ENCODE measurements at regions not wholly inside any gene's neighbourhood (a gene's known extent, or its start where the extent isn't known, plus 50 kb on each side); places are given as distances from the start of the nearest gene placed in this dataset.

DNA sequence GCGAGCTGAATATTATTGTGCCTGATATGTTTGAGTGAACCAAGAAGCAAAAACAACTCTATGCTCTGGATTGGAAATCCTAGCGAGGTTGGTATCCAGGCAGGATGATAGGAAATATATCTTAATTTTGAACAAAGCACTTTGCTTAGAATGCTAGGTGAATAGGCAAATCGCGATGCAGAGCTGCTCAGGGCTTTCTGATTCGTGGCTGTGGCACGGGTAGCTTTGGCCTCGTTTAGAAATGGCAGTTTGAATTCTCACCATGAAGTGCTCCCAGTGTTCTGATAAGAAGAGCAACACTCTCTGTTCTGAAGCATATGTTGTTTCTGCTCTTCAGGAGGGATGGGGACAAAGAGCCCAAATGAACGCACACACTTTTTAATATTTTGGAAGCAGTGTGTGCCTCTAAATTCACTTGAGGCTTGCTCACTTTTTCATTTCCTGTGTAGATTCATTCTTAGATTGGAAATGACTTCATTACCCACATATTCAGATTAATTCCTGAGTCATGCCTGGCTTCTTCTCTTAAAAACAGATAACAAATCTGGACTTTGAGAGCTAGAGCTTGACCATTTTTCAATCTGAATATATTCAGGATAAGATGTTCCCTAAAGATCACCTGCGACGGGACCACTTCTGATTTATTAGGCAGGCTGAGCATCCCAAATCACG is 200.9 kb downstream of the RPAP3 start (continued):
- TF ChIP-seq ZNF830 (tag by site-specific recombination; IDR thresholded peaks at IDR 0.05; ENCODE audit: low read depth) (no peak), ZNF555 (tag by site-specific recombination; conservative IDR thresholded peaks at IDR 0.05) (no peak), ZNF76 (tag by site-specific recombination; IDR thresholded peaks at IDR 0.05; ENCODE audit: borderline replicate concordance, low read depth) (no peak), ZNF501 (tag by site-specific recombination; IDR thresholded peaks at IDR 0.05) (no peak)

DNA sequence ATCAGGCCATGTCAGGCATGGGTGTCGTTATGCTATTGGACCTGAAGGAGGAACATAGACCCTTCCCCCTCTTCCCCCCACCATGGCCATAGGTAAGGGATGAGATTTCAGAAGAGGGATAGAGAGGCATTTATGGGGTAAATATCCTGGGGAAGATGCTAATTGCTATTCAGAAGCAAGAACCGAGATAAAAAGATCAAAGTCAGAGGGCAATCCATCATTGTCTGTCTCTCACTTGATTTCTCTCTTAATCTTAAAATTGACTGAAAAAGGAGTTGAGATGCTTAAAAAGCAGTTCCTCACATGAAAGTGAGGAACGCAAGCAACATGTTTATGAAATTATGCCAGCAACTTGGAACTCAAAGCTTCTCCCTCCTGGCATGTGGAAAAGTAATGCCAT is 212.0 kb downstream of the RPAP3 start:
- TF ChIP-seq ZNF514 (tag by site-specific recombination; IDR thresholded peaks at IDR 0.05) (no peak), BCL11A (tag by site-specific recombination; IDR thresholded peaks at IDR 0.05; ENCODE audit: low read depth) (no peak), ZFP37 (tag by site-specific recombination; IDR thresholded peaks at IDR 0.05) (no peak), ZNF621 (tag by site-specific recombination; IDR thresholded peaks at IDR 0.05) (no peak)
- TF ChIP-seq, protein P1, sequence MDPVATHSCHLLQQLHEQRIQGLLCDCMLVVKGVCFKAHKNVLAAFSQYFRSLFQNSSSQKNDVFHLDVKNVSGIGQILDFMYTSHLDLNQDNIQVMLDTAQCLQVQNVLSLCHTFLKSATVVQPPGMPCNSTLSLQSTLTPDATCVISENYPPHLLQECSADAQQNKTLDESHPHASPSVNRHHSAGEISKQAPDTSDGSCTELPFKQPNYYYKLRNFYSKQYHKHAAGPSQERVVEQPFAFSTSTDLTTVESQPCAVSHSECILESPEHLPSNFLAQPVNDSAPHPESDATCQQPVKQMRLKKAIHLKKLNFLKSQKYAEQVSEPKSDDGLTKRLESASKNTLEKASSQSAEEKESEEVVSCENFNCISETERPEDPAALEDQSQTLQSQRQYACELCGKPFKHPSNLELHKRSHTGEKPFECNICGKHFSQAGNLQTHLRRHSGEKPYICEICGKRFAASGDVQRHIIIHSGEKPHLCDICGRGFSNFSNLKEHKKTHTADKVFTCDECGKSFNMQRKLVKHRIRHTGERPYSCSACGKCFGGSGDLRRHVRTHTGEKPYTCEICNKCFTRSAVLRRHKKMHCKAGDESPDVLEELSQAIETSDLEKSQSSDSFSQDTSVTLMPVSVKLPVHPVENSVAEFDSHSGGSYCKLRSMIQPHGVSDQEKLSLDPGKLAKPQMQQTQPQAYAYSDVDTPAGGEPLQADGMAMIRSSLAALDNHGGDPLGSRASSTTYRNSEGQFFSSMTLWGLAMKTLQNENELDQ (tag by site-specific recombination; IDR thresholded peaks at IDR 0.05; ENCODE audit: low read depth): no peak
- ChIA-PET CTCF (no interaction called here), POLR2A (no interaction called here)

GRCh38 chr12:47491516-47492305 is 214.1 kb downstream of the RPAP3 start:
- Histone ChIP-seq H3K4me3 (ENCODE audit: low read depth, low read length) (no peak overlapping the region), H3K4me1 (ENCODE audit: control insufficient read depth, insufficient read depth, low read length) (no peaks in the 10 kb centered on the region), H3K36me3 (ENCODE audit: control insufficient read depth in 2 of 2, insufficient read depth in 1 of 2, low read length in 2 of 2) (no peaks in the 10 kb centered on the region), H3K27ac (ENCODE audit: extremely low read depth, low read depth, low read length) (no peak overlapping the region), H3K9me3 (ENCODE audit: control insufficient read depth, insufficient read depth, low read depth, low read length) (no peaks in the 10 kb centered on the region)
- ChIA-PET POLR2A (no interaction called here), CTCF (no interaction called here)
- TF ChIP-seq PBX3 (CRISPR knock-in tag; IDR thresholded peaks at IDR 0.05) (no peak), ZNF311 (tag by site-specific recombination; IDR thresholded peaks at IDR 0.05; ENCODE audit: borderline replicate concordance) (no peak), ZNF248 (tag by site-specific recombination; IDR thresholded peaks at IDR 0.05) (no peak), SP2 (tag by site-specific recombination; IDR thresholded peaks at IDR 0.05) (no peak), ZNF571 (tag by site-specific recombination; IDR thresholded peaks at IDR 0.05) (no peak), ZNF629 (tag by site-specific recombination; IDR thresholded peaks at IDR 0.05) (no peak), BCL11B (tag by site-specific recombination; IDR thresholded peaks at IDR 0.05; ENCODE audit: low read depth) (no peak), ZNF223 (tag by site-specific recombination; IDR thresholded peaks at IDR 0.05) (no peak), ZNF488 (tag by site-specific recombination; IDR thresholded peaks at IDR 0.05) (no peak), REST (tag by site-specific recombination; IDR thresholded peaks at IDR 0.05) (no peak), ZNF600 (tag by site-specific recombination; IDR thresholded peaks at IDR 0.05) (no peak)
- TF ChIP-seq, protein P2, sequence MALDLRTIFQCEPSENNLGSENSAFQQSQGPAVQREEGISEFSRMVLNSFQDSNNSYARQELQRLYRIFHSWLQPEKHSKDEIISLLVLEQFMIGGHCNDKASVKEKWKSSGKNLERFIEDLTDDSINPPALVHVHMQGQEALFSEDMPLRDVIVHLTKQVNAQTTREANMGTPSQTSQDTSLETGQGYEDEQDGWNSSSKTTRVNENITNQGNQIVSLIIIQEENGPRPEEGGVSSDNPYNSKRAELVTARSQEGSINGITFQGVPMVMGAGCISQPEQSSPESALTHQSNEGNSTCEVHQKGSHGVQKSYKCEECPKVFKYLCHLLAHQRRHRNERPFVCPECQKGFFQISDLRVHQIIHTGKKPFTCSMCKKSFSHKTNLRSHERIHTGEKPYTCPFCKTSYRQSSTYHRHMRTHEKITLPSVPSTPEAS (tag by site-specific recombination; IDR thresholded peaks at IDR 0.05): no peak

More for the DNA sequence above, 212.0 kb downstream of the RPAP3 start:
- Histone ChIP-seq H3K4me3 (ENCODE audit: low read depth, low read length) (no peak overlapping the region), H3K4me1 (ENCODE audit: control insufficient read depth, insufficient read depth, low read length) (no peaks in the 10 kb centered on the region), H3K36me3 (ENCODE audit: control insufficient read depth in 2 of 2, insufficient read depth in 1 of 2, low read length in 2 of 2) (no peaks in the 10 kb centered on the region), H3K27ac (ENCODE audit: extremely low read depth, low read depth, low read length) (no peak overlapping the region), H3K9me3 (ENCODE audit: control insufficient read depth, insufficient read depth, low read depth, low read length) (no peaks in the 10 kb centered on the region)
